ENCODE measurements at regions not wholly inside any gene's neighbourhood (a gene's known extent, or its start where the extent isn't known, plus 50 kb on each side); places are given as distances from the start of the nearest gene placed in this dataset.

- Mint-ChIP-seq H3K27ac (no peak overlapping the region), H3K36me3 (ENCODE audit: low read depth) (no peaks in the 10 kb centered on the region), H3K27me3 (ENCODE audit: insufficient read depth, low read depth, poor library complexity) (peaks cover 2% of the 10 kb centered on the region), H3K4me1 (peaks cover 16% of the 10 kb centered on the region), H3K9me3 (no peaks in the 10 kb centered on the region), H3K4me3 (no peak overlapping the region)
- DNase-seq (ENCODE audit: low spot score) (no peak), ATAC-seq (no peak)
- no peaks in the 10 kb centered on the region for H4K20me1 ChIP-seq (replicated peaks; ENCODE audit: insufficient read depth)
- H2AFZ ChIP-seq: no peak overlapping the region
- H3K4me2 ChIP-seq: no peak overlapping the region
- no peak overlapping the region for H3K4me3 ChIP-seq
- H3K27me3 ChIP-seq (ENCODE audit: insufficient read depth): no peaks in the 10 kb centered on the region
- H3K36me3 ChIP-seq (ENCODE audit: insufficient read depth): no peaks in the 10 kb centered on the region
- H3F3A ChIP-seq (replicated peaks; ENCODE audit: low read depth): no peaks in the 10 kb centered on the region
- no peak overlapping the region for H3K27ac ChIP-seq (ENCODE audit: low read depth)
- no peak for TF ChIP-seq ZNF331 (CRISPR knock-in tag; IDR thresholded peaks at IDR 0.05; ENCODE audit: low read depth)
- no peak for TF ChIP-seq NANOG (IDR thresholded peaks at IDR 0.05; ENCODE audit: borderline replicate concordance)
- TF ChIP-seq ZNF462 (CRISPR knock-in tag; IDR thresholded peaks at IDR 0.05): no peak
- TF ChIP-seq EZH2phosphoT487 (IDR thresholded peaks at IDR 0.05; ENCODE audit: unreplicated experiment): no peak
- no peak for TF ChIP-seq ETS1 (IDR thresholded peaks at IDR 0.05)
- TF ChIP-seq EZH2 (IDR thresholded peaks at IDR 0.05; ENCODE audit: low read depth, unreplicated experiment): no peak
- no peak for TF ChIP-seq REST (IDR thresholded peaks at IDR 0.05; ENCODE audit: unreplicated experiment)
- no peak for TF ChIP-seq POLR2AphosphoS5 (IDR thresholded peaks at IDR 0.05; ENCODE audit: low read depth)
- no peak for TF ChIP-seq CREB1 (CRISPR knock-in tag; IDR thresholded peaks at IDR 0.05; ENCODE audit: low read depth)
- TF ChIP-seq STAT1 (IDR thresholded peaks at IDR 0.05; ENCODE audit: unreplicated experiment): no peak
- TF ChIP-seq CTCF (conservative IDR thresholded peaks at IDR 0.05; ENCODE audit: low read depth in 2 of 2): no peak
- no peak for TF ChIP-seq JUNB (IDR thresholded peaks at IDR 0.05; ENCODE audit: unreplicated experiment)
- no peak for TF ChIP-seq ZNF114 (CRISPR knock-in tag; IDR thresholded peaks at IDR 0.05)
- 0 out of 2 replicates have a peak, but pooled peaks cover 5% of the 10 kb centered on the region for H3K9me2 ChIP-seq (ENCODE audit: insufficient read depth)
- peaks cover 13% of the 10 kb centered on the region for H3K4me1 ChIP-seq (ENCODE audit: insufficient read depth)
- H3K79me2 ChIP-seq (replicated peaks; ENCODE audit: insufficient read depth): no peaks in the 10 kb centered on the region
Observed at GRCh38 chr14:30243207-30243606, 315.6 kb upstream of the PRKD1 start.

Measured in GM23338 (cell line).